Mesendoderm (in vitro differentiated cells): ENCODE measurements at regions not wholly inside any gene's neighbourhood (a gene's known extent, or its start where the extent isn't known, plus 50 kb on each side); places are given as distances from the start of the nearest gene placed in this dataset.
"Not testable (repeated sequence)": the region's sequence is repeated elsewhere in the genome, so short reads cannot be mapped to it uniquely, and the experiment has no call there.

Experiments used
- DNase-seq: peaks from one replicate; pipeline ENCODE4 v3.0.0; 2013
- H2AK5ac ChIP-seq: 2 replicates; pipeline ENCODE4 v1.6.1; 2013; ENCODE audit warnings: low read length, inconsistent platforms
- H2BK120ac ChIP-seq: 2 replicates; pipeline ENCODE4 v1.6.1; 2013; ENCODE audit warnings: low read depth, mild to moderate bottlenecking, low read length, moderate library complexity, mixed read lengths
- H2BK15ac ChIP-seq: replicated peaks from 2 replicates; pipeline ENCODE4 v1.6.1; 2013; ENCODE audit warnings: low read depth, mild to moderate bottlenecking, moderate library complexity
- H2BK5ac ChIP-seq: 2 replicates; pipeline ENCODE4 v1.6.1; 2013; ENCODE audit warnings: low read length, inconsistent platforms
- H3K18ac ChIP-seq: 2 replicates; pipeline ENCODE4 v1.6.1; 2013; ENCODE audit warnings: mild to moderate bottlenecking, low read length, mixed read lengths
- H3K23ac ChIP-seq: one replicate; pipeline ENCODE4 v1.6.1; 2013; ENCODE audit warnings: low read length
- H3K27ac ChIP-seq: 2 replicates; pipeline ENCODE4 v1.5.1; 2013; ENCODE audit warnings: low read depth, mild to moderate bottlenecking, inconsistent platforms, low read length, moderate library complexity
- H3K27me3 ChIP-seq: 2 replicates; pipeline ENCODE4 v1.6.1; 2013; ENCODE audit warnings: low read length, control low read depth, mild to moderate bottlenecking, inconsistent platforms; ENCODE audit not compliant: insufficient read depth, poor library complexity
- H3K36me3 ChIP-seq: 2 replicates; pipeline ENCODE4 v1.6.1; 2013; ENCODE audit warnings: low read length, inconsistent platforms; ENCODE audit not compliant: control insufficient read depth, insufficient read depth
- H3K4ac ChIP-seq: one replicate; pipeline ENCODE4 v1.6.1; 2013; ENCODE audit warnings: low read depth, mild to moderate bottlenecking, low read length, moderate library complexity
- H3K4me1 ChIP-seq: 2 replicates; pipeline ENCODE4 v1.6.1; 2013; ENCODE audit warnings: low read depth, low read length, inconsistent platforms; ENCODE audit not compliant: control insufficient read depth
- H3K4me2 ChIP-seq: 2 replicates; pipeline ENCODE4 v1.6.1; 2013; ENCODE audit warnings: low read length
- H3K4me3 ChIP-seq: 2 replicates; pipeline ENCODE4 v1.5.1; 2013; ENCODE audit warnings: mild to moderate bottlenecking, low read length
- H3K56ac ChIP-seq: one replicate; pipeline ENCODE4 v1.6.1; 2013; ENCODE audit warnings: low read length
- H3K79me1 ChIP-seq: 2 replicates; pipeline ENCODE4 v1.6.1; 2013; ENCODE audit warnings: low read length, inconsistent platforms
- H3K79me2 ChIP-seq: 2 replicates; pipeline ENCODE4 v1.6.1; 2013; ENCODE audit warnings: mild to moderate bottlenecking, low read length; ENCODE audit not compliant: control insufficient read depth, insufficient read depth
- H3K9ac ChIP-seq: 2 replicates; pipeline ENCODE4 v1.6.1; 2013; ENCODE audit warnings: low read length, inconsistent platforms
- H4K5ac ChIP-seq: one replicate; pipeline ENCODE4 v1.6.1; 2013; ENCODE audit warnings: low read length
- H4K8ac ChIP-seq: one replicate; pipeline ENCODE4 v1.6.1; 2013; ENCODE audit warnings: low read depth, mild to moderate bottlenecking, control low read depth, low read length, moderate library complexity
- WGBS: extraction: QIAGEN DNeasy Blood & Tissue Kit; methylation state at CpG from one replicate; pipeline ENCODE4 v1.1.7; 2013; ENCODE audit warnings: low lambda C conversion rate, missing lambda C conversion rate; ENCODE audit not compliant: insufficient coverage; ENCODE audit errors: extremely low coverage; 5-methylcytosine and 5-hydroxymethylcytosine counted together

- not testable (repeated sequence) for H2BK15ac ChIP-seq, DNase-seq, H2BK120ac ChIP-seq, H3K4ac ChIP-seq, H3K79me2 ChIP-seq, H3K27me3 ChIP-seq, H3K27ac ChIP-seq, H4K5ac ChIP-seq, H3K4me1 ChIP-seq, H3K56ac ChIP-seq, H3K4me3 ChIP-seq, H3K23ac ChIP-seq, H4K8ac ChIP-seq, H3K36me3 ChIP-seq, H3K18ac ChIP-seq, H3K79me1 ChIP-seq, H2BK5ac ChIP-seq, H3K9ac ChIP-seq, H3K4me2 ChIP-seq, H2AK5ac ChIP-seq
- no CpG with 5 or more reads among the region's 8 CpGs for WGBS
Observed at GRCh38 chr2:87571889-87572465, 175.9 kb upstream of the PLGLB2 start.

- H4K5ac ChIP-seq, H3K27me3 ChIP-seq, H2BK5ac ChIP-seq, H3K4me3 ChIP-seq, H2BK15ac ChIP-seq, H3K18ac ChIP-seq, H3K27ac ChIP-seq, DNase-seq, H2AK5ac ChIP-seq, H2BK120ac ChIP-seq, H3K4me1 ChIP-seq, H3K79me2 ChIP-seq, H3K4ac ChIP-seq, H3K79me1 ChIP-seq, H3K23ac ChIP-seq, H3K9ac ChIP-seq, H3K36me3 ChIP-seq, H3K56ac ChIP-seq, H4K8ac ChIP-seq, H3K4me2 ChIP-seq: not testable (repeated sequence)
- WGBS, result no CpG with 5 or more reads among the region's 12 CpGs
Observed at GRCh38 chr2:87572906-87573305, 175.0 kb upstream of the PLGLB2 start.

GRCh38 chr2:87573386-87574192, 174.3 kb upstream of the PLGLB2 start:
- H3K9ac ChIP-seq, H2BK15ac ChIP-seq, H3K4me3 ChIP-seq, H3K4ac ChIP-seq, H4K8ac ChIP-seq, H3K56ac ChIP-seq, H3K4me2 ChIP-seq, H3K23ac ChIP-seq, H3K36me3 ChIP-seq, H2BK5ac ChIP-seq, H3K27ac ChIP-seq, H3K4me1 ChIP-seq, H2AK5ac ChIP-seq, H3K27me3 ChIP-seq, H4K5ac ChIP-seq, H3K79me1 ChIP-seq, H2BK120ac ChIP-seq, DNase-seq, H3K18ac ChIP-seq, H3K79me2 ChIP-seq: not testable (repeated sequence)
- no CpG with 5 or more reads among the region's 14 CpGs for WGBS

GRCh38 chr2:87574193-87575119, 173.4 kb upstream of the PLGLB2 start:
- H2BK120ac ChIP-seq, H3K27me3 ChIP-seq, H3K18ac ChIP-seq, H3K36me3 ChIP-seq, H3K27ac ChIP-seq, H4K5ac ChIP-seq, H3K4ac ChIP-seq, H4K8ac ChIP-seq, H3K4me3 ChIP-seq, H3K9ac ChIP-seq, H3K56ac ChIP-seq, H3K79me1 ChIP-seq, H2BK15ac ChIP-seq, H3K23ac ChIP-seq, H3K4me2 ChIP-seq, DNase-seq, H2AK5ac ChIP-seq, H3K79me2 ChIP-seq, H2BK5ac ChIP-seq, H3K4me1 ChIP-seq: not testable (repeated sequence)
- no CpG with 5 or more reads among the region's 10 CpGs for WGBS

- no CpG with 5 or more reads among the region's 5 CpGs for WGBS
- H3K36me3 ChIP-seq, H2BK15ac ChIP-seq, H3K18ac ChIP-seq, H3K27ac ChIP-seq, H3K4me3 ChIP-seq, H3K4me1 ChIP-seq, H3K4me2 ChIP-seq, H3K27me3 ChIP-seq, H3K9ac ChIP-seq, H3K4ac ChIP-seq, H3K23ac ChIP-seq, H2BK5ac ChIP-seq, H3K79me2 ChIP-seq, H3K79me1 ChIP-seq, H4K8ac ChIP-seq, H3K56ac ChIP-seq, H2BK120ac ChIP-seq, H2AK5ac ChIP-seq, DNase-seq, H4K5ac ChIP-seq: not testable (repeated sequence)
Observed at GRCh38 chr2:87575138-87575537, 172.7 kb upstream of the PLGLB2 start.
